ENCODE measurements at regions not wholly inside any gene's neighbourhood (a gene's known extent, or its start where the extent isn't known, plus 50 kb on each side); places are given as distances from the start of the nearest gene placed in this dataset.
"Not testable (repeated sequence)": the region's sequence is repeated elsewhere in the genome, so short reads cannot be mapped to it uniquely, and the experiment has no call there.

DNA sequence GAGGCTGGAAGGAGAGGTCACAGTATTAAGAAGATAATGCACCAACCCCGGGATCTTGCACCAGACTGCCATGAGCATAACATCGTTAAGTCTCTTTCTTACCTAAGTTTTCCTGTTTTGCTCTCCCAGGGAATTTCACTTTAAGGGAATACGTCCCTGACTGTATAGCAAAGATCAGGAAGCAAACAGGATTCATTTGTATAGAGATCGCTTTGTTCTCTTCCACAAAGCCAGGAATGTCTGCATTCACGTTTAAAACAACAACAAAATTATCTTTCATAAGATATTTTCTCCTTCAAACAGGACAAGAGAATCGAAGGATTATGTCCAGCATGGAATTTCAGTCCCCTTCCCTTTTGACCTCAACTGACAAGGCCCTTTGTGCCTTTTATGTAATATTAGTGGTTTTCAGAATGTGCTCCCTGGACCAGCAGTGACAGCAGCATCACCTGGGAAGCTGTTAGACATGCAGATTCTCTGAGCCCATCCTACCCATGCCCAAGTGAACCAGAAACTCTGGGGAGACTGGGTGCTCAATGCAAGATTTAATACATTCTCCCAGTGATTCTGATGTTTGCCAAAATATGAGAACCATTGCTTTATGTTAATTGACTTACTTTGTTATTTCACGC is 286.3 kb downstream of the FGFR2 start:
- no peak for DNase-seq

DNA sequence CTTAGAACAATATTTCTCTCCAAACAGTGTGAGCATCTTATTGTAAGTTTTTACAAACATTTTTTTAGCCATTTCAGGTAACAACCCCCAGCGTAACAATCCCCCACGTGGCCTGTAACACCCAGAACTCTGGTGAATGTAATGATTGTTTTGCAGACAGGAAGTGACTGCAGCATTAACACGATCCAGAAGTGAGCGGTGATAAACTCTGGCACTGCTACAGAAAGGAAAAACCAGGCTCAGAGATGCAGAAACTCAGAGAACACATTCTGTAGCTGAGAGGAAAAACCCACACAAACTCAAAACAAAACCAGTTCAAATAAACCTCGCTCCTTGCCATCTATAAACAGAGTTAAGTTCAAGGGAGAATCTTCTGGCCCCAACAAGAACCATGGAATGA is 285.7 kb downstream of the FGFR2 start:
- no peak for DNase-seq

DNA sequence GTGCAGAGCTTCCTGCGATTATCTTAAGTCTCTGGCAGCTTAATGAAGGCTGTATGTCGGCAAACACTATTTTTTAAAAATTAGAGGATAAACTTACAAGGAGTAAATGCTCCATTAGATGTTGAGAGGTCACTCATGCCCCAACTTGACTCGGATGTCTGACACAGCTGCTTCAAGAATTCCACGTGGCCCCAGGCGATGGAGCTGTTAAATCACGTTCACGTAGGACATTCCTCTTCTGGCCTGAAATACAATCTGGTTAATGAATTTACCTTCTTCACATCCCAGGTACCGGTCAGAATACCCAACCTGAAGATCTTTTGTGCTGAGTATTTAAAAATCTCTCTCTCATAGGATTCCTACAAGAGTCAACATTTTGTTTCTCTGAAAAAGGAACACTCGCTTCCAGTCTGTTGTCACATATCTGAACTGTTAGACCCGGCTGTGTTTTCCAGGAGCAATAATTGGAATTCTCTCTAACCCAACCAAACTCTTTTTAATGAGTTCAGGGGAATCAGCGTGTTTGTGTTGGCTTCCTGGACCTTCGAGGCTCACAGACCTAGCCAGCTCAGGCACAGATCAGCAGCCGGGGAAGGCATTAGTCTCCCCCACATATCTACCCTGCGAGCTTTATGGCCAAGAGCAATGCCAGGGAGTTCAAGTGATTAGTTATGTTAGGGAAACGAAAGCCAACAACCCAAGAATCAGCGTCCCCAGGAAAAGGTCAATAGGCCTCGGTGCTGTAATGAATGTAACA is 284.9 kb downstream of the FGFR2 start:
- no peak for DNase-seq

DNA sequence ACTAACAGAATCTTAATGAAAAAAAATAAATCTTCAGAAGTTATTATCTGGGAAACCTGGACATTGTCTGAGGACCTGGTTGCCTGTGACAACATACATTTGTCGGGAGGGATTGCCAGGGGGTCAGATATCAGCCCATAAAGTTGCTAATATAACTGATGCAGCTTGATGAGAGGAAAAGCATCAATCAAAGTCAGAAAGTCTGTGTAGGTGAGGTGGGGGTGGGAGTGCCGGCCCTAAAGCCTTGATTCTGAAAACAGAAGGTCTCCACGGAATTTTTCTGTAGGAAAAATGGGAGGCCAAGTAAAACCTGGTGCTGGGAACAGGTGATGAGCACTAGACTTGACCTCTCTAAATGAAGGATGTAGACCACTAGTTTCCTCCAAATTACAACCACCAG is 281.8 kb downstream of the FGFR2 start:
- DNase-seq: no peak

- DNase-seq: no peak
These were observed 280.9 kb downstream of the FGFR2 start for GRCh38 chr10:121317374-121317773.

DNA sequence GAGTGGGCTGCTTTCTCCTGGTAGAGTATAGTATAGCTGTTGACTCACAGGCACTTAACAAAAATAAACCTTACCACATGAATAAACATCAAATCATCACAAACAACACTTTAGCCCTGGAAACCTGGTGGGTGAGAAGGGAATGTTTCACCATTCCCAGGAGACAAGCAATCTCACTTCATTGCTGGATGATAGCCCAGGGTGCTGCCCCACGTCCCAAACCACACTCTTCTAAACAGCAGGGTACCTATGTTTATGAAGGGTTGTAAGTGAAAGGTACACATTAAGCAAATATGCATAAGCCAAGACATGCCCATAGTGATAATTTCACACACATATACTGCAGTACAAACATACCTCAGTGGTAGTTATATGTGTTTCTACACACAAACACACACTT is 276.2 kb downstream of the FGFR2 start:
- no peak for DNase-seq

- DNase-seq: no peak
These were observed 275.5 kb downstream of the FGFR2 start for GRCh38 chr10:121322776-121323175.

DNA sequence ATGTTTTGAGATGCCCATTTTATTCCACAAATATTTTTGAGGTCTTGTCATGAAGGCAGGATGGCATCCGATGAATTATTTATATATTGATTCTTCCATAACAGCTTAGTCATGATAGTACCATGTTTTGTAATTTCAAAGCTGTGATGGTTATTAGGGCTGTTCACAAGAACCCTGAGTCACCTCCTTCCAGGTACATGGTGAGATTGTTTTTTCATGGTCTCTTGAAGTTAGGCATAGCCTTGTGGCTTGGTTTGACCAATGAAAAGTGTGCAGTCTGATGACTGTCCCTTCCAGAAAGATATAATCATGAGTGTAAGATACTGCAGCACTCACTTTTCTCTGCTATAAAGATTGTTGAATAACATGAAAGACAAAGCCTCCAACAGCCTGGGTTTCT is 274.8 kb downstream of the FGFR2 start:
- DNase-seq: no peak

GRCh38 chr10:121324678-121325213 is 273.5 kb downstream of the FGFR2 start:
- no peak for DNase-seq

DNA sequence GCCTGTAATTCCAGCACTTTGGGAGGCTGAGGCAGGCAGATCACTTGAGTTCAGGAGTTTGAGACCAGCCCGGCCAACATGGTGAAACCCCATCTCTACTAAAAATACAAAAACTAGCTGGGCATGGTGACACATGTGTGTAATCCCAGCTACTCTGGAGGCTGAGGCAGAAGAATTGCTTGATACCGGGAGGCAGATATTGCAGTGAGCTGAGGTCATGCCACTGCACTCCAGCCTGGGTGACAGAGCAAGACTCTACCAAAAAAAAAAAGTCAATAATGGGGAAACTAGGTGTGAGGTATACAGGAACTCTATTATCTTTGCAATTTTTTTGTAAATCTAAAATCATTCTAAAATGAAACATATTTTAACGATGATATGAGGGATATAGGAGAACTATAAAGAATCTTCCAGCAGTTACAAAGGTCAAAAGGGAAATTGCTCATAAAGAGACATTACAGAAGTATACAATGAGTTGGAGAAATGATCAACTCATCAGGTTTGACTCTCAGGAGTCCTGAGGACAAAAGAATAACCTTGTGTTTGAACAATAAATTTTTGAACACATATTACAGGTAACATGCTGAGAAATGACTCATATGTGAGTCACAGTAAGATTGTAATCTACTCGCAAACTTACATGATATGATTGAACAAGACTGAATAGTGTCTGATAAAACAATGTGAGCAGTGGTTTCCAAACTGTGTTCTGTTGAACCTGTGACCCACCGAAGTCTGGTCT is 272.6 kb downstream of the FGFR2 start:
- no peak for DNase-seq

DNA sequence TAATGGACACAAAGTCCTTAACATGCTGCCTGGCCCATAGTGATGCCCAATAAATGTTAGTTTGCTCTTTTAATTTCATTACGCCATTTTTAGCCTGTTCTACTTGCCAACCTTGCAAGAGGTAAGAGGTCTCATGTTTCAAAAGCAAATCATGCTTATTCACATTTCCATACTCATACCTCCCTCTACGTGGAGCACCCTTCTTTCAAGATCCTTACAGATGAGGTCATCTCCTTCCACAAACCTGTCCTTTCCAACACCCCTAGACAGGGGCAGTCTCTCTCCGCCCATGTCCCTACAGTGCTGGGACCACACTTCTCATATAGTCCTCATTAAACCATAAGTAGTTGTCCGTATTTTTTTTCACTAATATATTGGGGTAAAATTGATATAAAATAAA is 271.3 kb downstream of the FGFR2 start:
- no peak for DNase-seq

DNA sequence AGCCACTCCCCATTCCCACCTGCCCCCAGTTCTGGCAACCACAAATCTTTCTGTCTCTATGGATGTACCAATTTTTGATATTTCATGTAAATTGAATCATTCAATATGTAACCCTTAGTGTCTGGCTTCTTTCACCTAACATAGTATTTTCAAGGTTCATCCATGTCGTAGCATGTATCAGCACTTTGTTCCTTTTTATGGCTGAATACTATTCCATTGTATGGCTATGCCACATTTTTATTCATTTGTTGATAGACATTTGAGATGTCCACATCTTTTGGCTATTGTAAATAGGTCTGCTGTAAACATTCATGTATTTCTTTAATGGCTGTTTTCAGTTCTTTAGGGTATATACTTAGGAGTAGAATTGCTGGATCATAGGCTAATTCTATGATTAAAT is 270.5 kb downstream of the FGFR2 start:
- no peak for DNase-seq

DNA sequence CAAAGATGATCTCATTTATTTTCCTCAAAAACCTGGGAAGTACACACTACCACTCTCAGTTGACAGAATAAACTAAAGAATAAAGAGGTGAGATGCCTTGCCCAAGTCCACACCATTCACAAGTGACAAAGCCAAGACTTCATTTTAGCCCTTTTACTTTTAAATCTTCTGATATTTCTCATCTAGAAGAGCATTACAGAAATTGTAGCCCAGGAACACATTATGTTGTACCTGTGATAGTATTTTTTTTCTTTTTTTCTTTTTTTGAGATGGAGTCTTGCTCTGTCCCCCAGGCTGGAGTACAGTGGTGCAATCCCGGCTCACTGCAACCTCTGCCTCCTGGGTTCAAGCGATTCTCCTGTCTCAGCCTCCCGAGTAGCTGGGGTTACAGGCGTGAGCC is 268.6 kb downstream of the FGFR2 start:
- DNase-seq: not testable (repeated sequence)

DNA sequence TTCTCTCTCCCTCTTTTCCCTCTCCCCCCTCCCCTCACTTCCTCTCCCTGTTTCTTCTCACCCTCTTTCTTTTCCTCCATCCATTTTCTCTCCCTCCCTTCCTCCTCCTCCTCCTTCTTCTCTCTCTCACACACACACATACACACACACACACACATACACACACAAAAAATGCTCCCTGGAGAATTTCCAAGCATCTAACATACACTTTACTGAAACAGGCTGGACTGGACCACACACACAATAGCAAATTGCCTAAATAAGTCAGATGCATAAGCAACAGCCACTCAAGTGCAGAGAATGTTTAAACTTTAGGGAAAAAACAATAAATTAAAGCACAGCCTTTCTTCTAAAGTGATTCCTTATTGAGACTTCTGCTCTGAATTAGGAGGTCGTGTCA is 267.7 kb downstream of the FGFR2 start:
- no peak for DNase-seq

DNA sequence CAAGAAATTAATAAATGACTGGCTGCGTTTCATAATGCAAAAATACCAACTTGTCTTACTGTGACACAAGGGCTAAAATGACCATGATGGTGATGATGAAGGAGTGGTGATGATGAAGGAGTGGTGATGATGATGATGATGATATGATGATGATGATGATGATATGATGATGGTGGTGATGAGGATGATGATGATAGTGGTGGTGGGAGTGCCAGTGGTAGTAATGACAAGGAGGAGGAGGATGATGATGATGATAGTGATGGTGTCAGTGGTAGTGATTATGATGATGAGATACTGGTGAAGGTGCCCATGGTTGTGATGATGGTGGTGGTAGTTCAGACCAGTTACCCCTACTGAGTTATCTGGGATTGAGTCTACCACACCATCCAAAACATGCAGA is 265.9 kb downstream of the FGFR2 start:
- DNase-seq: no peak

- peak; percentile 35 to 70 for DNase-seq
These were observed 265.1 kb downstream of the FGFR2 start for GRCh38 chr10:121332829-121333765.

DNA sequence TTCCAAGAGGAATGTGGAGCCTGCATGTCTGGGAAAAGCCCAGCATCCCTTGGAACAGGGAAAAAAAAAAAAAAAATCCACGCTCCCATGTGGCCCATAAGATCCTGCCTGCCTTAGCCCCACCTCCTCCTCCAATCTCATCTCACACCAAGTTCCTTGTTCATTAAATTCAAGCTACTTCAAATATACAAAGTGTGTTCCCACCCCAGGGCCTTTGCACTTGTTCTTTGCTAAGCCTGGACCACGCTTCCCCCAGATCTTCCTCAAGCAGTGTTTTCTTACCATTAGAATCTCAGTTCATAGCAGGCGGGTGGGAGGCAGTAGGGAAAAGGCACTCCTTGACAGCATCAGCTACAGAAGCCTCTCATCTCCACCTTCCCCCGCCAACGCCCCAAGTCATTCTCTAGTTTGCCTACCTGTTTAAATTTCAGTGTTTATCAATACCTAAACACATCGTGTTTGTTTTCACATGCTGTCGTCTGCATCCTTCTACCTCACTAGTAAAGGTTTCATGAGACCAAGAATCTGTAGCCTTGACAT is 262.8 kb downstream of the FGFR2 start:
- no peak for DNase-seq

GRCh38 chr10:121337427-121337826 is 260.8 kb downstream of the FGFR2 start:
- no peak for DNase-seq

DNA sequence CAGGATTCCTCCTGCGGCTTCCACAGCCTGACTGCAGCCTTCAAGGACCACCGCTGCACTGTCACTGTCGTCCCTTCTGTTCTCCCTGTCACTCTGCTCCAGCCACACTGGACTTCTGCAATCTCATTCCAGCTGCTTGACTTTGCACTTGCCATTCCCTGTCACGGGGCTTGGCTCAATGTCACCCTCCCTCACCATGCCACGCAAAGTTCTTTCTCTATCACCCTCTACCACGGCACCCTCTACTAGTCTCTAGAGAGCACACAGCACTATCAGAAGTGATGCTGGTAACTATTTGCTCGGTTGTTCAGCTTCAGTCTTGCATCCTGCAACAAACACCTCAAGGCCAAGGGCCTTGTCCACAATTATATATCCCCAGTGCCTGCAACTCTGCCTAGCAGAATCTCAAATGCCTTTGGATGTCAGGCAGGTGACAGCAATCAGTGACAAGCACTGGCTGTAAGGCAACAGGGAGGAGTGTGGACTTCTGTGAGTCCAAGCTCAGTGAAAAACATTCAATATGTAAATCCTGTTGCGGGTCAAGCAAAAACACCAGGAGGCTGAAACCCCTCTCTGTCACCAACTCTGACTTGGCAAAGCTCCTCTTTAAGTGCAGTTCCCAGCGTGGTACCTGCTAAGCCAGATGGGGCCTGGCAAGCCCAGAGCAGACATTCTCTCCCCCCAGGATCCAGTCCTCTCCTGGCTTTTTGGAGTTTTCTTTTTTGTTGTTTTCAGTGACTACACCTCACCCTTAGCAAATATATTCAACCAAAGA is 259.9 kb downstream of the FGFR2 start:
- DNase-seq: no peak

DNA sequence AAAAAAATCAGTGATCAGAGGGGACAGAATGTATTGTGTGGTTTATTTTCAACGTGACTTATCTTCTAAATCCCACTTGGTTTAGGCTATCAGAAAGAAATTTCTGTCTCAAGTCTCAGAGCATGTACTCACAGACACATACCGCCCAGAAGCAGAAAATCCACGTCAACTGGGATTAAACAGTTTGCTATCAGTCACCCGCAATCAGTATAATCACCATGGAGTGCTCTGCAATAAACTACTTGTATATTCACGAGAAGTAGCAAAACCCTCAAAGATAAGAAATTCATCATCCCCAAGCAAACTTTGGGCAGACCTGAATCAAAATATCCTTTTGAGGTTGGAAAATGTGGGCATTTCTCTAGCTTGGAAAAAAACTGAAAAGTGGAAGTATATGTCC is 259.1 kb downstream of the FGFR2 start:
- no peak for DNase-seq

- DNase-seq: no peak
These were observed 257.9 kb downstream of the FGFR2 start for GRCh38 chr10:121340271-121340831.
